DMS79 (cell line): ENCODE measurements at regions not wholly inside any gene's neighbourhood (a gene's known extent, or its start where the extent isn't known, plus 50 kb on each side); places are given as distances from the start of the nearest gene placed in this dataset.
"Not testable (repeated sequence)": the region's sequence is repeated elsewhere in the genome, so short reads cannot be mapped to it uniquely, and the experiment has no call there.

Experiments used
- DNase-seq: peaks from one replicate; lab custom pipeline; 2025; lab: John Stamatoyannopoulos, UW

GRCh38 chr10:43853369-43853768 is 204.7 kb upstream of the ZNF32 start:
- no peak for DNase-seq

GRCh38 chr10:43852644-43853214 is 204.0 kb upstream of the ZNF32 start:
- no peak for DNase-seq

GRCh38 chr10:43852149-43852548 is 203.5 kb upstream of the ZNF32 start:
- DNase-seq = no peak

- DNase-seq = no peak
Observed at GRCh38 chr10:43851030-43851429, 202.3 kb upstream of the ZNF32 start.

GRCh38 chr10:43849551-43849950 is 200.9 kb upstream of the ZNF32 start:
- DNase-seq = no peak

- no peak for DNase-seq
Observed at GRCh38 chr10:43846968-43847367, 198.3 kb upstream of the ZNF32 start.

GRCh38 chr10:43846187-43846680 is 197.6 kb upstream of the ZNF32 start:
- DNase-seq = no peak

GRCh38 chr10:43845121-43845520 is 196.4 kb upstream of the ZNF32 start:
- DNase-seq = no peak

- no peak for DNase-seq
Observed at GRCh38 chr10:43844221-43844620, 195.5 kb upstream of the ZNF32 start.

GRCh38 chr10:43843321-43844101 is 194.8 kb upstream of the ZNF32 start:
- no peak for DNase-seq

- DNase-seq = no peak
Observed at GRCh38 chr10:43842496-43842895, 193.8 kb upstream of the ZNF32 start.

GRCh38 chr10:43842072-43842471 is 193.4 kb upstream of the ZNF32 start:
- DNase-seq = no peak

- no peak for DNase-seq
Observed at GRCh38 chr10:43839973-43840372, 191.3 kb upstream of the ZNF32 start.

GRCh38 chr10:43834751-43835150 is 186.1 kb upstream of the ZNF32 start:
- DNase-seq = not testable (repeated sequence)

- DNase-seq = no peak
Observed at GRCh38 chr10:43827853-43828252, 179.2 kb upstream of the ZNF32 start.

- DNase-seq = no peak
Observed at GRCh38 chr10:43825984-43826383, 177.3 kb upstream of the ZNF32 start.

- DNase-seq = no peak
Observed at GRCh38 chr10:43825421-43825820, 176.7 kb upstream of the ZNF32 start.

GRCh38 chr10:43824934-43825333 is 176.3 kb upstream of the ZNF32 start:
- DNase-seq = no peak

GRCh38 chr10:43822631-43823580 is 174.2 kb upstream of the ZNF32 start:
- DNase-seq = no peak

- no peak for DNase-seq
Observed at GRCh38 chr10:43821103-43821502, 172.4 kb upstream of the ZNF32 start.

- DNase-seq = no peak
Observed at GRCh38 chr10:43820663-43821062, 172.0 kb upstream of the ZNF32 start.

- DNase-seq = no peak
Observed at GRCh38 chr10:43819464-43820230, 171.0 kb upstream of the ZNF32 start.
